ENCODE measurements at regions not wholly inside any gene's neighbourhood (a gene's known extent, or its start where the extent isn't known, plus 50 kb on each side); places are given as distances from the start of the nearest gene placed in this dataset.

- WGBS, 2 experiments = 85 to 87% methylated on average over 2 of the region's 2 CpGs
Measured at GRCh38 chr18:30929718-30930117, 112.8 kb downstream of the DSC3 start.

GRCh38 chr18:30929065-30929464 lies 113.5 kb downstream of the DSC3 start:
- Histone ChIP-seq H3K4me3 (ENCODE audit: insufficient read depth, low read depth, low read length) (no peak overlapping the region), H3K36me3 (ENCODE audit: control insufficient read depth, insufficient read depth, low read length) (no peaks in the 10 kb centered on the region), H3K27ac (ENCODE audit: insufficient read depth, low read depth, low read length, poor library complexity, severe bottlenecking) (no peak overlapping the region), H3K9me3 (ENCODE audit: control insufficient read depth, low read length) (no peaks in the 10 kb centered on the region), H3K4me1 (ENCODE audit: control insufficient read depth, insufficient read depth, low read length) (no peaks in the 10 kb centered on the region), H3K27me3 (ENCODE audit: control insufficient read depth, insufficient read depth, low read length, poor library complexity, severe bottlenecking) (no peaks in the 10 kb centered on the region)
- 86 to 100% methylated on average over 1 of the region's 2 CpGs for WGBS, 2 experiments

More at GRCh38 chr18:30929718-30930117, 112.8 kb downstream of the DSC3 start:
- Histone ChIP-seq H3K9me3 (ENCODE audit: control insufficient read depth, low read length) (no peaks in the 10 kb centered on the region), H3K27me3 (ENCODE audit: control insufficient read depth, insufficient read depth, low read length, poor library complexity, severe bottlenecking) (no peaks in the 10 kb centered on the region), H3K36me3 (ENCODE audit: control insufficient read depth, insufficient read depth, low read length) (no peaks in the 10 kb centered on the region), H3K4me3 (ENCODE audit: insufficient read depth, low read depth, low read length) (no peak overlapping the region), H3K4me1 (ENCODE audit: control insufficient read depth, insufficient read depth, low read length) (no peaks in the 10 kb centered on the region), H3K27ac (ENCODE audit: insufficient read depth, low read depth, low read length, poor library complexity, severe bottlenecking) (no peak overlapping the region)

GRCh38 chr18:30927517-30928075 lies 114.9 kb downstream of the DSC3 start:
- no peaks in the 10 kb centered on the region for H3K4me1 ChIP-seq (ENCODE audit: control insufficient read depth, insufficient read depth, low read length)
- no peaks in the 10 kb centered on the region for H3K9me3 ChIP-seq (ENCODE audit: control insufficient read depth, low read length)
- WGBS, 2 experiments = 87 to 92% methylated on average over 4 to 5 of the region's 5 CpGs
- no peaks in the 10 kb centered on the region for H3K27me3 ChIP-seq (ENCODE audit: control insufficient read depth, insufficient read depth, low read length, poor library complexity, severe bottlenecking)
- no peak overlapping the region for H3K27ac ChIP-seq (ENCODE audit: insufficient read depth, low read depth, low read length, poor library complexity, severe bottlenecking)
- no peak overlapping the region for H3K4me3 ChIP-seq (ENCODE audit: insufficient read depth, low read depth, low read length)
- H3K36me3 ChIP-seq (ENCODE audit: control insufficient read depth, insufficient read depth, low read length) = no peaks in the 10 kb centered on the region

GRCh38 chr18:30927042-30927441 lies 115.5 kb downstream of the DSC3 start:
- no peaks in the 10 kb centered on the region for H3K9me3 ChIP-seq (ENCODE audit: control insufficient read depth, low read length)
- H3K27ac ChIP-seq (ENCODE audit: insufficient read depth, low read depth, low read length, poor library complexity, severe bottlenecking) = no peak overlapping the region
- H3K36me3 ChIP-seq (ENCODE audit: control insufficient read depth, insufficient read depth, low read length) = no peaks in the 10 kb centered on the region
- H3K27me3 ChIP-seq (ENCODE audit: control insufficient read depth, insufficient read depth, low read length, poor library complexity, severe bottlenecking) = no peaks in the 10 kb centered on the region
- no peak overlapping the region for H3K4me3 ChIP-seq (ENCODE audit: insufficient read depth, low read depth, low read length)
- 100% methylated on average over 1 of the region's 1 CpG; no CpG with 5 or more reads in 1 of the 2 experiments for WGBS, 2 experiments
- H3K4me1 ChIP-seq (ENCODE audit: control insufficient read depth, insufficient read depth, low read length) = no peaks in the 10 kb centered on the region

GRCh38 chr18:30925795-30926194 lies 116.7 kb downstream of the DSC3 start:
- Histone ChIP-seq H3K27me3 (ENCODE audit: control insufficient read depth, insufficient read depth, low read length, poor library complexity, severe bottlenecking) (no peaks in the 10 kb centered on the region), H3K27ac (ENCODE audit: insufficient read depth, low read depth, low read length, poor library complexity, severe bottlenecking) (no peak overlapping the region), H3K9me3 (ENCODE audit: control insufficient read depth, low read length) (no peaks in the 10 kb centered on the region), H3K36me3 (ENCODE audit: control insufficient read depth, insufficient read depth, low read length) (no peaks in the 10 kb centered on the region), H3K4me1 (ENCODE audit: control insufficient read depth, insufficient read depth, low read length) (no peaks in the 10 kb centered on the region), H3K4me3 (ENCODE audit: insufficient read depth, low read depth, low read length) (no peak overlapping the region)
- WGBS, 2 experiments = 89 to 100% methylated on average over 1 of the region's 1 CpG

GRCh38 chr18:30920757-30921156 lies 121.8 kb downstream of the DSC3 start:
- Histone ChIP-seq H3K36me3 (ENCODE audit: control insufficient read depth, insufficient read depth, low read length) (no peaks in the 10 kb centered on the region), H3K4me3 (ENCODE audit: insufficient read depth, low read depth, low read length) (no peak overlapping the region), H3K4me1 (ENCODE audit: control insufficient read depth, insufficient read depth, low read length) (no peaks in the 10 kb centered on the region), H3K27ac (ENCODE audit: insufficient read depth, low read depth, low read length, poor library complexity, severe bottlenecking) (no peak overlapping the region), H3K9me3 (ENCODE audit: control insufficient read depth, low read length) (no peaks in the 10 kb centered on the region), H3K27me3 (ENCODE audit: control insufficient read depth, insufficient read depth, low read length, poor library complexity, severe bottlenecking) (no peaks in the 10 kb centered on the region)
- 93 to 96% methylated on average over 3 to 5 of the region's 5 CpGs for WGBS, 2 experiments

GRCh38 chr18:30920351-30920750 lies 122.2 kb downstream of the DSC3 start:
- Histone ChIP-seq H3K4me3 (ENCODE audit: insufficient read depth, low read depth, low read length) (no peak overlapping the region), H3K4me1 (ENCODE audit: control insufficient read depth, insufficient read depth, low read length) (no peaks in the 10 kb centered on the region), H3K27ac (ENCODE audit: insufficient read depth, low read depth, low read length, poor library complexity, severe bottlenecking) (no peak overlapping the region), H3K27me3 (ENCODE audit: control insufficient read depth, insufficient read depth, low read length, poor library complexity, severe bottlenecking) (no peaks in the 10 kb centered on the region), H3K9me3 (ENCODE audit: control insufficient read depth, low read length) (no peaks in the 10 kb centered on the region), H3K36me3 (ENCODE audit: control insufficient read depth, insufficient read depth, low read length) (no peaks in the 10 kb centered on the region)
- 91 to 100% methylated on average over 3 of the region's 3 CpGs for WGBS, 2 experiments

- Histone ChIP-seq H3K27me3 (ENCODE audit: control insufficient read depth, insufficient read depth, low read length, poor library complexity, severe bottlenecking) (no peaks in the 10 kb centered on the region), H3K9me3 (ENCODE audit: control insufficient read depth, low read length) (no peaks in the 10 kb centered on the region), H3K27ac (ENCODE audit: insufficient read depth, low read depth, low read length, poor library complexity, severe bottlenecking) (no peak overlapping the region), H3K4me3 (ENCODE audit: insufficient read depth, low read depth, low read length) (no peak overlapping the region), H3K4me1 (ENCODE audit: control insufficient read depth, insufficient read depth, low read length) (no peaks in the 10 kb centered on the region), H3K36me3 (ENCODE audit: control insufficient read depth, insufficient read depth, low read length) (no peaks in the 10 kb centered on the region)
- 86 to 94% methylated on average over 2 to 3 of the region's 4 CpGs for WGBS, 2 experiments
Measured at GRCh38 chr18:30917651-30918050, 124.9 kb downstream of the DSC3 start.

- no peaks in the 10 kb centered on the region for H3K9me3 ChIP-seq (ENCODE audit: control insufficient read depth, low read length)
- H3K27ac ChIP-seq (ENCODE audit: insufficient read depth, low read depth, low read length, poor library complexity, severe bottlenecking) = no peak overlapping the region
- 91 to 93% methylated on average over 4 of the region's 4 CpGs for WGBS, 2 experiments
- no peaks in the 10 kb centered on the region for H3K36me3 ChIP-seq (ENCODE audit: control insufficient read depth, insufficient read depth, low read length)
- H3K4me3 ChIP-seq (ENCODE audit: insufficient read depth, low read depth, low read length) = no peak overlapping the region
- no peaks in the 10 kb centered on the region for H3K4me1 ChIP-seq (ENCODE audit: control insufficient read depth, insufficient read depth, low read length)
- H3K27me3 ChIP-seq (ENCODE audit: control insufficient read depth, insufficient read depth, low read length, poor library complexity, severe bottlenecking) = no peaks in the 10 kb centered on the region
Measured at GRCh38 chr18:30915336-30915988, 127.1 kb downstream of the DSC3 start.

- 83 to 100% methylated on average over 1 of the region's 1 CpG for WGBS, 2 experiments
- Histone ChIP-seq H3K36me3 (ENCODE audit: control insufficient read depth, insufficient read depth, low read length) (no peaks in the 10 kb centered on the region), H3K4me3 (ENCODE audit: insufficient read depth, low read depth, low read length) (no peak overlapping the region), H3K9me3 (ENCODE audit: control insufficient read depth, low read length) (no peaks in the 10 kb centered on the region), H3K4me1 (ENCODE audit: control insufficient read depth, insufficient read depth, low read length) (no peaks in the 10 kb centered on the region), H3K27ac (ENCODE audit: insufficient read depth, low read depth, low read length, poor library complexity, severe bottlenecking) (no peak overlapping the region), H3K27me3 (ENCODE audit: control insufficient read depth, insufficient read depth, low read length, poor library complexity, severe bottlenecking) (no peaks in the 10 kb centered on the region)
Measured at GRCh38 chr18:30908381-30908780, 134.2 kb downstream of the DSC3 start.
